NCI-H82 (cell line): ENCODE measurements at regions not wholly inside any gene's neighbourhood (a gene's known extent, or its start where the extent isn't known, plus 50 kb on each side); places are given as distances from the start of the nearest gene placed in this dataset.

Source experiments
- DNase-seq: peaks from one replicate; lab custom pipeline; 2025; lab: John Stamatoyannopoulos, UW

GRCh38 chr3:181859518-181859917 lies 147.8 kb downstream of the SOX2 start:
- no peak for DNase-seq

GRCh38 chr3:181860235-181860634 lies 148.5 kb downstream of the SOX2 start:
- DNase-seq: no peak

- no peak for DNase-seq
Observed at GRCh38 chr3:181862502-181862901, 150.8 kb downstream of the SOX2 start.

GRCh38 chr3:181868576-181869082 lies 156.9 kb downstream of the SOX2 start:
- no peak for DNase-seq

GRCh38 chr3:181872887-181873286 lies 161.2 kb downstream of the SOX2 start:
- DNase-seq: no peak

GRCh38 chr3:181879926-181880325 lies 168.2 kb downstream of the SOX2 start:
- no peak for DNase-seq

GRCh38 chr3:181880331-181880730 lies 168.6 kb downstream of the SOX2 start:
- DNase-seq: no peak

- DNase-seq: no peak
Observed at GRCh38 chr3:181881749-181882148, 170.0 kb downstream of the SOX2 start.

GRCh38 chr3:181885868-181886630 lies 174.3 kb downstream of the SOX2 start:
- no peak for DNase-seq

- DNase-seq: no peak
Observed at GRCh38 chr3:181886676-181887075, 175.0 kb downstream of the SOX2 start.

- no peak for DNase-seq
Observed at GRCh38 chr3:181887685-181888084, 176.0 kb downstream of the SOX2 start.

GRCh38 chr3:181888234-181888633 lies 176.5 kb downstream of the SOX2 start:
- DNase-seq: no peak

- DNase-seq: no peak
Observed at GRCh38 chr3:181892848-181893247, 181.1 kb downstream of the SOX2 start.

- no peak for DNase-seq
Observed at GRCh38 chr3:181896605-181897004, 184.9 kb downstream of the SOX2 start.

- no peak for DNase-seq
Observed at GRCh38 chr3:181899702-181900101, 188.0 kb downstream of the SOX2 start.

GRCh38 chr3:181901626-181902025 lies 189.9 kb downstream of the SOX2 start:
- no peak for DNase-seq

GRCh38 chr3:181906338-181906737 lies 194.6 kb downstream of the SOX2 start:
- DNase-seq: no peak

GRCh38 chr3:181909241-181909640 lies 197.5 kb downstream of the SOX2 start:
- DNase-seq: no peak

- DNase-seq: no peak
Observed at GRCh38 chr3:181912384-181912783, 200.7 kb downstream of the SOX2 start.

- no peak for DNase-seq
Observed at GRCh38 chr3:181913254-181913653, 201.5 kb downstream of the SOX2 start.

GRCh38 chr3:181915551-181915950 lies 203.8 kb downstream of the SOX2 start:
- DNase-seq: no peak

GRCh38 chr3:181916013-181916412 lies 204.3 kb downstream of the SOX2 start:
- no peak for DNase-seq

GRCh38 chr3:181917027-181917426 lies 205.3 kb downstream of the SOX2 start:
- DNase-seq: no peak

GRCh38 chr3:181919375-181919774 lies 207.7 kb downstream of the SOX2 start:
- no peak for DNase-seq
